PC-9 (cell line): ENCODE measurements at regions not wholly inside any gene's neighbourhood (a gene's known extent, or its start where the extent isn't known, plus 50 kb on each side); places are given as distances from the start of the nearest gene placed in this dataset.

ENCODE experiments used
- BruUV-seq: library from RNA; stranded (reverse); fragments of 400-500 nt; replicated peaks from 2 replicates; lab custom pipeline; 2021; lab: Mats Ljungman, UMichigan
- CTCF ChIA-PET: fragments of 300-600 bp; sonication (Branson Sonifier 250); formaldehyde crosslinking; loops from one replicate; lab custom pipeline; 2022; ENCODE audit warnings: antibody characterized with exemption; lab: Charles Lee
- POLR2A ChIA-PET: fragments of 300-600 bp; sonication (Branson Sonifier 250); formaldehyde crosslinking; loops from one replicate; lab custom pipeline; 2022; ENCODE audit warnings: antibody characterized with exemption; ENCODE audit not compliant: unreplicated experiment; lab: Charles Lee
- DNase-seq, 2 experiments: peaks; one replicate each; pipeline versions ENCODE4 v3.0.0 to v3.0.0-alpha.2; 2015 to 2022; ENCODE audit warnings: mixed read lengths in 1 of 2
- H2AFZ ChIP-seq: fragments of 200-600 bp; sonication (generic); 2 replicates; pipeline ENCODE4 v1.8.1; 2017; ENCODE audit warnings: antibody characterized with exemption
- H3F3A ChIP-seq: fragments of 200-600 bp; sonication (generic); 2 replicates; pipeline ENCODE4 v1.8.1; 2017; ENCODE audit warnings: antibody characterized with exemption, mild to moderate bottlenecking, low read depth; ENCODE audit not compliant: insufficient read depth
- H3K27ac ChIP-seq: fragments of 200-600 bp; sonication (generic); 2 replicates; pipeline ENCODE4 v1.6.1; 2016; ENCODE audit warnings: mixed run types
- H3K27me3 ChIP-seq: fragments of 200-600 bp; sonication (generic); 2 replicates; pipeline ENCODE4 v1.6.1; 2016; ENCODE audit warnings: low read depth, mixed run types; ENCODE audit not compliant: insufficient read depth
- H3K36me3 ChIP-seq: fragments of 200-600 bp; sonication (generic); 2 replicates; pipeline ENCODE4 v1.6.1; 2016; ENCODE audit warnings: low read depth, mixed run types
- H3K4me1 ChIP-seq: fragments of 200-600 bp; sonication (generic); replicated peaks from 2 replicates; pipeline ENCODE4 v1.6.1; 2016; ENCODE audit warnings: mixed run types; ENCODE audit not compliant: insufficient read depth
- H3K4me2 ChIP-seq: fragments of 200-600 bp; sonication (generic); 2 replicates; pipeline ENCODE4 v1.6.1; 2017; ENCODE audit warnings: mixed run types
- H3K4me3 ChIP-seq: fragments of 200-600 bp; sonication (generic); 2 replicates; pipeline ENCODE4 v1.6.1; 2016; ENCODE audit warnings: mixed run types
- H3K79me2 ChIP-seq: fragments of 200-600 bp; sonication (generic); 2 replicates; pipeline ENCODE4 v1.6.1; 2017; ENCODE audit warnings: low read depth, mixed run types
- H3K9me2 ChIP-seq: fragments of 200-600 bp; sonication (generic); 2 replicates; pipeline ENCODE4 v1.8.1; 2017; ENCODE audit warnings: mild to moderate bottlenecking; ENCODE audit not compliant: insufficient read depth
- H3K9me3 ChIP-seq: fragments of 200-600 bp; sonication (generic); 2 replicates; pipeline ENCODE4 v1.8.1; 2016; ENCODE audit warnings: low read depth; ENCODE audit not compliant: insufficient read depth
- H4K20me1 ChIP-seq: fragments of 200-600 bp; sonication (generic); 2 replicates; pipeline ENCODE4 v1.8.1; 2017; ENCODE audit not compliant: insufficient read depth
- CTCF ChIP-seq: fragments of 200-600 bp; sonication (generic); conservative IDR thresholded peaks from 2 replicates; pipeline ENCODE4 v1.6.1; 2017; ENCODE audit warnings: mixed run types, antibody characterized with exemption, mild to moderate bottlenecking, moderate library complexity
- EZH2 ChIP-seq: fragments of 200-600 bp; sonication (generic); IDR thresholded peaks from 2 replicates; pipeline ENCODE4 v1.8.0; 2017; ENCODE audit warnings: antibody characterized with exemption, low read depth
- intact Hi-C: fragments of 100-400 bp; cut with micrococcal nuclease; formaldehyde crosslinking; loops from one replicate; pipeline ENCODE4 v1.10.0; 2022; ENCODE audit not compliant: unreplicated experiment

GRCh38 chr4:147328189-147328588 is 152.7 kb upstream of the EDNRA start:
- no peak for DNase-seq
- no peaks in the 10 kb centered on the region for H4K20me1 ChIP-seq
- no peaks in the 10 kb centered on the region for H3K9me2 ChIP-seq
- no peak overlapping the region for H3K4me3 ChIP-seq
- H3K4me2 ChIP-seq = no peak overlapping the region
- H3K36me3 ChIP-seq = no peaks in the 10 kb centered on the region
- no peak overlapping the region for H3K27ac ChIP-seq
- H3F3A ChIP-seq = no peaks in the 10 kb centered on the region
- ChIA-PET CTCF (no interaction called here), POLR2A (no interaction called here)
- intact Hi-C loops = no loop called here
- no peaks in the 10 kb centered on the region for H3K9me3 ChIP-seq
- no peaks in the 10 kb centered on the region for H3K79me2 ChIP-seq
- no peaks in the 10 kb centered on the region for H3K27me3 ChIP-seq
- BruUV-seq = no TSS peak
- H2AFZ ChIP-seq = no peak overlapping the region
- no peak for TF ChIP-seq EZH2
- no peak for TF ChIP-seq CTCF
- H3K4me1 ChIP-seq = no peaks in the 10 kb centered on the region

- Histone ChIP-seq H3K9me2 (no peaks in the 10 kb centered on the region), H3F3A (no peaks in the 10 kb centered on the region), H3K4me3 (no peak overlapping the region), H3K27ac (no peak overlapping the region), H2AFZ (no peak overlapping the region), H4K20me1 (no peaks in the 10 kb centered on the region), H3K27me3 (no peaks in the 10 kb centered on the region), H3K4me2 (no peak overlapping the region), H3K36me3 (no peaks in the 10 kb centered on the region), H3K4me1 (no peaks in the 10 kb centered on the region), H3K79me2 (no peaks in the 10 kb centered on the region), H3K9me3 (no peaks in the 10 kb centered on the region)
- BruUV-seq = no TSS peak
- no peak for DNase-seq
- POLR2A ChIA-PET = no interaction called here
- CTCF ChIA-PET = no interaction called here
- no peak for TF ChIP-seq CTCF
- intact Hi-C loops = no loop called here
Measured at GRCh38 chr4:147328756-147329446, 152.0 kb upstream of the EDNRA start.

- Histone ChIP-seq H3K36me3 (no peaks in the 10 kb centered on the region), H3K27ac (no peak overlapping the region), H3K27me3 (no peaks in the 10 kb centered on the region), H3K4me1 (no peaks in the 10 kb centered on the region), H3K9me2 (no peaks in the 10 kb centered on the region), H2AFZ (no peak overlapping the region), H3K4me3 (no peak overlapping the region), H3K79me2 (no peaks in the 10 kb centered on the region), H4K20me1 (no peaks in the 10 kb centered on the region), H3K9me3 (no peaks in the 10 kb centered on the region), H3K4me2 (no peak overlapping the region), H3F3A (no peaks in the 10 kb centered on the region)
- ChIA-PET POLR2A (interaction anchor here (0.6 kb wide), 1 partner anchor 1257 kb away, joined by 3 read pairs; no protein-coding TSS in a partner anchor), CTCF (no interaction called here)
- no peak for DNase-seq
- intact Hi-C loops = no loop called here
- TF ChIP-seq CTCF (no peak), EZH2 (no peak)
- no TSS peak for BruUV-seq
Measured at GRCh38 chr4:147332091-147332490, 148.8 kb upstream of the EDNRA start.
